Left ventricle myocardium inferior (tissue), 1 donor: ENCODE measurements at regions not wholly inside any gene's neighbourhood (a gene's known extent, or its start where the extent isn't known, plus 50 kb on each side); places are given as distances from the start of the nearest gene placed in this dataset.
"Not testable (repeated sequence)": the region's sequence is repeated elsewhere in the genome, so short reads cannot be mapped to it uniquely, and the experiment has no call there.

ENCODE experiments used
- DNase-seq: peaks from one replicate; pipeline ENCODE4 v3.0.0-alpha.2; 2020
- H3K27ac ChIP-seq: fragments of 200-600 bp; replicated peaks from 2 replicates; pipeline ENCODE4 v1.8.0; 2021
- H3K27me3 ChIP-seq: fragments of 200-600 bp; 2 replicates; pipeline ENCODE4 v1.8.0; 2021; ENCODE audit warnings: low read depth
- H3K36me3 ChIP-seq: fragments of 200-600 bp; 2 replicates; pipeline ENCODE4 v1.8.0; 2021
- H3K4me1 ChIP-seq: fragments of 200-600 bp; 2 replicates; pipeline ENCODE4 v1.8.0; 2021
- H3K4me3 ChIP-seq: fragments of 200-600 bp; 2 replicates; pipeline ENCODE4 v1.8.0; 2021; ENCODE audit warnings: mild to moderate bottlenecking, moderate library complexity
- H3K9me3 ChIP-seq: fragments of 200-600 bp; replicated peaks from 2 replicates; pipeline ENCODE4 v1.8.0; 2021
- intact Hi-C: fragments of 100-400 bp; cut with micrococcal nuclease; formaldehyde crosslinking; loops from one replicate; pipeline ENCODE4 v1.11.0; 2022
- TF ChIP-seq, protein P1 (sequence below): fragments of 200-600 bp; IDR thresholded peaks from 2 replicates; pipeline ENCODE4 v1.8.0; 2021; ENCODE audit warnings: antibody characterized with exemption, mild to moderate bottlenecking, borderline replicate concordance
- donor health status: DM: no; HTN: yes; CAD: no; lungs with severe emphysema.

DNA sequence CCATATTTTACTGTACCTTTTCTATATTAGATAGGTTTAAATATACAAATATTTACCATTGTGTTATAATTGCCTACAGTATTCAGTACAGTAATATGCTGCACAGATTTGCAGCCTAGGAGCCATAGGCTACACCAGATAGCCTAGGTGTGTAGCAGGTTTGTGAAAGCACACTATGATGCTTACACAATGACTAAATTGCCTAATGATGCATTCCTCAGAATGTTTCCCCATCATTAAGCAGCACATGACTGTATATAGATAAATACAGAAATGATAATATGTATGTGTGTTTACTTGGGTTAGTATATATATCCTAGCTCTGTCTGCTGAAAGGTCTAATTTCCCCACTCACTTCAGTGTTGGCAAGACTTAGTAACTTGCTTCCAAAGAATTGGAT is 65.8 kb downstream of the MYL3 start:
- DNase-seq, result no peak
- Histone ChIP-seq H3K9me3 (peaks cover 8% of the 10 kb centered on the region), H3K4me1 (no peaks in the 10 kb centered on the region), H3K27ac (no peak overlapping the region), H3K4me3 (no peak overlapping the region), H3K36me3 (no peaks in the 10 kb centered on the region), H3K27me3 (no peaks in the 10 kb centered on the region)
- TF ChIP-seq, protein P1, sequence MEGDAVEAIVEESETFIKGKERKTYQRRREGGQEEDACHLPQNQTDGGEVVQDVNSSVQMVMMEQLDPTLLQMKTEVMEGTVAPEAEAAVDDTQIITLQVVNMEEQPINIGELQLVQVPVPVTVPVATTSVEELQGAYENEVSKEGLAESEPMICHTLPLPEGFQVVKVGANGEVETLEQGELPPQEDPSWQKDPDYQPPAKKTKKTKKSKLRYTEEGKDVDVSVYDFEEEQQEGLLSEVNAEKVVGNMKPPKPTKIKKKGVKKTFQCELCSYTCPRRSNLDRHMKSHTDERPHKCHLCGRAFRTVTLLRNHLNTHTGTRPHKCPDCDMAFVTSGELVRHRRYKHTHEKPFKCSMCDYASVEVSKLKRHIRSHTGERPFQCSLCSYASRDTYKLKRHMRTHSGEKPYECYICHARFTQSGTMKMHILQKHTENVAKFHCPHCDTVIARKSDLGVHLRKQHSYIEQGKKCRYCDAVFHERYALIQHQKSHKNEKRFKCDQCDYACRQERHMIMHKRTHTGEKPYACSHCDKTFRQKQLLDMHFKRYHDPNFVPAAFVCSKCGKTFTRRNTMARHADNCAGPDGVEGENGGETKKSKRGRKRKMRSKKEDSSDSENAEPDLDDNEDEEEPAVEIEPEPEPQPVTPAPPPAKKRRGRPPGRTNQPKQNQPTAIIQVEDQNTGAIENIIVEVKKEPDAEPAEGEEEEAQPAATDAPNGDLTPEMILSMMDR, result no peak
- intact Hi-C loops, result no loop called here

DNA sequence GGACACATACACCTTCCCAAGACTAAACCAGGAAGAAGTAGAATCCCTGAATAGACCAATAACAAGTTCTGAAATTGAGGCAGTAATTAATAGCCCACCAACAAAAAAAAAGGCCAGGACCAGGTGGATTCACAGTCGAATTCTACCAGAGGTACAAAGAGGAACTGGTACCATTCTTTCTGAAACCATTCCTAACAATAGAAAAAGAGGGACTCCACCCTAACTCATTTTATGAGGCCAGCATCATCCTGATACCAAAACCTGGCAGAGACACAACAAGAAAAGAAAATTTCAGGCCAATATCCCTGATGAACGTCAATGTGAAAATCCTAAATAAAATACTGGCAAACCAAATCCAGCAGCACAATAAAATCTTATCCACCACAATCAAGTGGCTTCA is 69.9 kb downstream of the MYL3 start:
- intact Hi-C loops, H3K4me1 ChIP-seq: not testable (repeated sequence)

DNA sequence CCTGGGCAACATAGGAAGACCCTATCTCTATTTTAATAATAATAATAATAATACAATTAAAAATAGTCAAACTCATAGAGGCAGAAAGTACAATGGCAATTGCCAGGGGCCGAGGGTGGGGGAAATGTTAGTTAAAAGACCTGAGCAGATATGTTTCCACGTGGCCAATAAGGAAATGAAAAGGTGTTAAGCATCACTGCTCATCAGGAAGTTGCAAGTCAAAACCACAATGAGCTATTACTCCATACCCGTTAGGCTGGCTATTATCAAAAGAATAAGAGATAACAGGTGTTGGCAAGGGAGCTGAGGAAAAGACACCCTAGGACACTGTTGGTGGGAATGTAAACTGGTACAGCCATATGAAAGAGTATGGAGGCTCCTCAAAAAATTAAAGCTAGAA is 60.4 kb upstream of the PRSS50 start:
- Histone ChIP-seq H3K27me3 (no peaks in the 10 kb centered on the region), H3K36me3 (no peaks in the 10 kb centered on the region), H3K9me3 (peaks cover 27% of the 10 kb centered on the region), H3K4me3 (no peak overlapping the region), H3K27ac (no peak overlapping the region), H3K4me1 (no peaks in the 10 kb centered on the region)
- DNase-seq, result no peak
- TF ChIP-seq, protein P1, result no peak
- intact Hi-C loops, result no loop called here

More for the DNA sequence above, 69.9 kb downstream of the MYL3 start:
- H3K27me3 ChIP-seq, DNase-seq, H3K9me3 ChIP-seq, H3K36me3 ChIP-seq, H3K4me3 ChIP-seq, H3K27ac ChIP-seq: not testable (repeated sequence)

DNA sequence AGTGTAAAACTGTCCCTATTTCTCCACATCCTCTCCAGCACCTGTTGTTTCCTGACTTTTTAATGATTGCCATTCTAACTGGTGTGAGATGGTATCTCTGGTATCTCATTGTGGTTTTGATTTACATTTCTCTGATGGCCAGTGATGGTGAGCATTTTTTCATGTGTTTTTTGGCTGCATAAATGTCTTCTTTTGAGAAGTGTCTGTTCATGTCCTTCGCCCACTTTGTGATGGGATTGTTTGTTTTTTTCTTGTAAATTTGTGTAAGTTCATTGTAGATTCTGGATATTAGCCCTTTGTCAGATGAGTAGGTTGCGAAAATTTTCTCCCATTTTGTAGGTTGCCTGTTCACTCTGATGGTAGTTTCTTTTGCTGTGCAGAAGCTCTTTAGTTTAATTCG is 54.8 kb upstream of the PRSS50 start:
- intact Hi-C loops, H3K27ac ChIP-seq, H3K36me3 ChIP-seq, H3K4me3 ChIP-seq, H3K27me3 ChIP-seq, DNase-seq, H3K4me1 ChIP-seq: not testable (repeated sequence)
- H3K9me3 ChIP-seq, result peaks cover 54% of the 10 kb centered on the region

DNA sequence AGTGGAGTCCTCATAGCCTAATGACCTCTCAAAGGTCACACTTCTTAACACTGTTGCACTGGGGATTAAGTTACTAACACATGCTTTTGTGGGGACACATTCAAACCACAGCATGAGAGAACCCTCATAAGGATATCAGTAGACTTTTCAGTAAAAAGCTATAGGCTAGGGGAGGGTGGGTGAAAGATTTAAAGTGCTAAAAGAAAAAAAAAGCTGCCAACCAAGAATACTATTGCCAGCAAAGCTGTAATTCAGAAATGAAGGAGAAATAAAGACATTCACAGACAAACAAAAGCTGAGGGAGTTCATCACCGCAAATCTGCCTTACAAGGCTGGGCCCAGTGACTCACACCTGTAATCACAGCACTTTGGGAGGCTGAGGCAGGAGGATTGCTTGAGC is 50.4 kb upstream of the PRSS50 start:
- H3K4me3 ChIP-seq, result no peak overlapping the region
- no peak for DNase-seq
- intact Hi-C loops, result no loop called here
- H3K27ac ChIP-seq, result no peak overlapping the region
- no peaks in the 10 kb centered on the region for H3K36me3 ChIP-seq
- H3K4me1 ChIP-seq, result no peaks in the 10 kb centered on the region
- no peaks in the 10 kb centered on the region for H3K27me3 ChIP-seq
- TF ChIP-seq, protein P1, result no peak
- peaks cover 87% of the 10 kb centered on the region for H3K9me3 ChIP-seq
